ENCODE measurements at regions not wholly inside any gene's neighbourhood (a gene's known extent, or its start where the extent isn't known, plus 50 kb on each side); places are given as distances from the start of the nearest gene placed in this dataset.

DNA sequence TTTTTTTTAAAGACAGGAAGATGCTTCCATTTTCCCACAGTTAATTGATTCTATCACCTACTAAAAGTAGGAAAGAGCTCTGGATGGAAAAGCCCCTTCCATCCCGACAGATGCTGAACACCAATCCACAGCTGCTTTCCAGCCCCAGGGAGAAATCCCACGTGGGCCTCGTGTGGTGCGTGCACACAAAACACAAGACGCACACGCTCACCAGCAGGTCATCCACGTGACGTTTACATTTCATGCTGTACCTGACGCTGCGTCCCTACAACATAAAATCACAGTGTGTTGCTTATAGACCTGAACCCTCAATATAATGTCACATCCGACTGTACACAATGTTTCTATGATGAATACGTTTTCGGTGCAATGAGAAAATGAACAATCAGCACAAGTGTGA lies 50.2 kb upstream of the DACT2 start:
- DNase-seq (ENCODE audit: low spot score): peak; percentile 25

DNA sequence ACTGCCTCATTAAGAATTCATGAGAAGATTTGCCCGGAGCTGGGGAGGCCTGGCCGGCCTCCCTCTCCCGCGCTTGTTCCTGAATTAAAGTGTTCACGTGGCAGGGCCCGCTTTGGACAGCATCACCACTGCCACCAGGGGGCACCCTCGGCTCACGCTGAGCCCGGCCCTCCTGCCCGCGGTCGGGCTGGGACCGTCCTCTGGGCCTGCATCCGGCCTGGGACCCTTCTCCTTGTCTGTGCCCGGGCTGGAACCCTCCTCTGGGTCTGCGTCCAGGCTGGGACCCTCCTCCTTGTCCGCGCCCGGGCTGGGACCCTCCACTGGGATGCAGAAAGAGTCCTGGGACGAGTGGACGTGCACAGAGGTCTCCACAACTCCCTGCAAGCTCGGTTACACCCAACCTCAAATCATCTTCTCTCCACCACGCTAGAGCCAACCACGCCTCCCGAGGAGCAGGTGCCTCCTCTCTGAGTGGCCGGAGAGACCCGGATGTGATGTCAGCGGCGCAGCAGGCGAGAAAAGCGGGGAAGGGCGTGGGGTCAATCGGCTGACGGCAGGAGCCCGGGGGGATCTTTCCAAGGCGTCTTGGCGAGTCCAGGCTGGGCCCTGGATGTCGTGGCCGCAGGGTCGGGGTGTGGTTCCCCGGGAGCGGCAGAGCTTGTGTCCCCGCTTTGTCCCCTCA lies 50.9 kb upstream of the DACT2 start:
- peak; percentile 92 for DNase-seq (ENCODE audit: low spot score)
- intact Hi-C loops (cut with DNase I): loop anchor here in 1 of 2 donors (10.0 kb wide), 1 partner anchor 154 kb away; no protein-coding TSS in a partner anchor

More for the DNA sequence above, 50.2 kb upstream of the DACT2 start:
- intact Hi-C loops (cut with DNase I): loop anchor here in 1 of 2 donors (10.0 kb wide), 1 partner anchor 155 kb away; no protein-coding TSS in a partner anchor

DNA sequence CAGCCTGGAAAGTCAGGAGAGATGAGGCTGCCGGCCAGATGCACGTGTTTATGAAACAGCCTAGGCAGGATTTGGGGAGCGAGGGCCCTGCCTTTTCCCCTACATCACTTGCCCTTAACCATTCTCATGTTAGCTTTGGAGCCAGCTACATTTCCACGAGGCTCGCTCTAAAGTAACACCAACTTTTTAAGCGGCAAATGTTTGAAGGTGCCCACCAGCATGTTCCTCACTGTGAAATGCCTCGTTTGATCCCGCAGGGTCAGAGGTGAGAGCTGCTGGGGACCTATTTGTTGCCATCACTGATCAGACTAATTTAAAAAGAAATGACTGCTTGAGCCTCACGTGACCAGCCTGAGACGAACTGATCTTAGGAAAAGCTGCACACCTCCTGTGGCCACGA lies 51.6 kb upstream of the DACT2 start:
- intact Hi-C loops (cut with DNase I): loop anchor here in 1 of 2 donors (10.0 kb wide), 1 partner anchor 154 kb away; no protein-coding TSS in a partner anchor
- DNase-seq (ENCODE audit: low spot score): peak; percentile 42

DNA sequence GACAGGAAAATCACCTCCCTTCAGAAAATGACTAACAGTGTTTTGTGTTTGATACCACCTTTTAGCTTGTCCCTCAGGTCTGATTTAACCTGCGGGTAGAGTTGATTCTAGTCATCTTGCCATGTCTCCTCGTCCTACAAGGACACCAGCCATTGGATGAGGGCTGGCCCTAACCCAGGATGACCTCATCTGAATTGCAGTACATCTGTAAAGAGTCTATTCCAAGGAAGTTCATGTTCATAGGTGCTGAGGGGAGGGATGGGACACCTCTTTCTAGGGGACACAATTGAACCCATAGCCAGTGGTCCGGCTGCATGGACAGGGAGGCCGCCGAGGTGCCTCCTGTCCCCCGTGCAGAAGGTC lies 52.0 kb upstream of the DACT2 start:
- intact Hi-C loops (cut with DNase I): loop anchor here in 1 of 2 donors (10.0 kb wide), 1 partner anchor 153 kb away; no protein-coding TSS in a partner anchor
- no peak for DNase-seq (ENCODE audit: low spot score)

DNA sequence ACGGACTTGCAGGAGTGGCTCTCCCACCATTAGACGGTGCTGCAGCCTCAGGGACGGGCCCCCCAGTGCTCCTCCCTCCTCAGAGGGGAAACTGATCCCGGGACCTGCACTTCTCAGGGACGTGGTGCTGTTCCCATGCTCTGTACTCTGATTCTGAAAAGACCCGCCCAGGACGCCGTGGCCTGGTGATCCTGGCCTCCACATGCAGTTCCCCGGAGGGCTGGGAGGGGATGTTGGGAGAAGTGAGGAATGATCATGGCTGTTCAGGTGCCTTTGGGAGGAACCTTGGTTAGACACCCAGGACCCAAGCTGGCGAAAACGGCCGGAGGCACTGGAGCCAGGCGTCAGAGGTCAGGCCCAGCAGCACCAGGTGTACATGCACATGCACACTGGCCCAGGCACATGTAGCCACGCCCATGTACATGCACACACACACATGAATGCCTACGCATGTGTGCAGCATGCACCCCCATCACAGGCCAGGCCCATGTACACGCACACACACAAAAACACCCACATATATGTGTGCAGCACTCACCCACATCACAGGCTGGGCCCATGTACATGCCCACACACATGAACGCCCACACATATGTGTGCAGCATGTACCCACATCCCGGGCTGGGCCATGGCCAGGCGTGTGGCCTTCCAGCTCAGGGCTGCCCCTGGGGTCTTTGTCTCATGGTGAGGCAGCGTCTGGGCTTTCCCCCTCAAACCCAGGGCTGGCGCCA lies 52.6 kb upstream of the DACT2 start:
- DNase-seq (ENCODE audit: low spot score): peak; percentile 73
- intact Hi-C loops (cut with DNase I): loop anchor here in 1 of 2 donors (10.0 kb wide), 1 partner anchor 153 kb away; no protein-coding TSS in a partner anchor

DNA sequence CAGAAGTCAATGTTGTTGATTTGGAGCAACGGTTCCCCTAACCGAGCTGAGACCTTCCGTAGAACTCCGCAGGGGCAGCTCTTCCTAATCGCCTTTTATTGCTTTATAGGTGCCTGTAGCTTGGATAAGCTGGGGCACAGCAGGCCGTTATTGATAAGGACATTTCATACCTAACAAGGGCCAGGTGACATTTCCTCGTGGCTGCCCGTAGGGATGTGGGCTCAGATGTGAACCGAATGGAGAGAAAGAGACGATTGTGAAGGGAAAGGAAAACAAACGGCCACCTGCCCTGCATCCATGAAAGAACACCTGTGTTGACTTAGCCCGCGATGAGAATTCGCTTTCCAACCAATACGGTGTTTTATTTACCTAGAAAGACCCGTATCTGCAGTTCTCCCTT lies 53.3 kb upstream of the DACT2 start:
- peak; percentile 36 for DNase-seq (ENCODE audit: low spot score)
- intact Hi-C loops (cut with DNase I): loop anchor here in 1 of 2 donors (10.0 kb wide), 1 partner anchor 152 kb away; no protein-coding TSS in a partner anchor

DNA sequence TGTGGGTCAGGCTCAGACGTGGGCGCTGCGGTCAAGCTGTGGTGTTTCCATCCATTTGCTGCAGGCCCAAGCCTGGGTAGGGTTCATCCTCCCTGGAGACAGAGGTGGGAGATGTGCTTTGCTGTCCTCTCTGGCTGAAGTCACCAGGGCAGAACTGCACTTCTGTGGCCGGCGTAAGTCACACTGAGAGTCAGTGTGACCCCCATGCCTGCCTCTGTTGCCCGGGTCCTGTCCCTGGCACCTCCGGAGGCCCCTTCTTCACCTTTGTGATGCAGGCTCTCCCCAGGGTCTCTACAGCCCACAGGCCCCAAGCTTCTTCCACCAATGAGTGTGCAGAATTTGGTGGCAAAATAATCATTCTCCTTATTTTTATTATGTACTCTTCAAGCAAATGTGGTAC lies 53.8 kb upstream of the DACT2 start:
- peak; percentile 42 for DNase-seq (ENCODE audit: low spot score)
- intact Hi-C loops (cut with DNase I): loop anchor here in 1 of 2 donors (10.0 kb wide), 1 partner anchor 151 kb away; no protein-coding TSS in a partner anchor

DNA sequence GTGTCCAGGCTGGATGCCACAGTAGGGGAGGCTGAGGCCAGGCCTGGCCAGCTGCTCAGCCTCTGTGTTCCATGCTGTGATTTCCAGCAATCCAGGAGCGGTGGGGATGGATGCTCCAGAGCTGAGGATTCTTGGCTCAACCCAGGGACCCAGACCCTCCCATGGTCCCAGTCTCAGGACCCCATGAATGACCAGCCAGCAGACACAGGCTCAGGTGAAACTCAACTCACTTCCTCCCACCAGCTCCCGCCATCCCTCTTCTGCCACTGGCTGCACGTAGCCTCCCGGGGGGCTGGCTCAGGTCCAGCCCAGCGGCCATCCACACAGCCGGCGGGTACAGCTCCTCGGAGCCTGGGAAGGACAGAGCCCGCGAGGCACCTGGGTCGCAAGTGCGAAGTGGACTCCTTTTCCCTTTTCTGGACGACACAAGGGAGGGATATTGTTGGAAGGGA lies 54.5 kb upstream of the DACT2 start:
- intact Hi-C loops (cut with DNase I): loop anchor here (2.0 to 10.0 kb wide), 3 partner anchors 151 to 513 kb away; no protein-coding TSS in a partner anchor
- peak; percentile 68 for DNase-seq (ENCODE audit: low spot score)

DNA sequence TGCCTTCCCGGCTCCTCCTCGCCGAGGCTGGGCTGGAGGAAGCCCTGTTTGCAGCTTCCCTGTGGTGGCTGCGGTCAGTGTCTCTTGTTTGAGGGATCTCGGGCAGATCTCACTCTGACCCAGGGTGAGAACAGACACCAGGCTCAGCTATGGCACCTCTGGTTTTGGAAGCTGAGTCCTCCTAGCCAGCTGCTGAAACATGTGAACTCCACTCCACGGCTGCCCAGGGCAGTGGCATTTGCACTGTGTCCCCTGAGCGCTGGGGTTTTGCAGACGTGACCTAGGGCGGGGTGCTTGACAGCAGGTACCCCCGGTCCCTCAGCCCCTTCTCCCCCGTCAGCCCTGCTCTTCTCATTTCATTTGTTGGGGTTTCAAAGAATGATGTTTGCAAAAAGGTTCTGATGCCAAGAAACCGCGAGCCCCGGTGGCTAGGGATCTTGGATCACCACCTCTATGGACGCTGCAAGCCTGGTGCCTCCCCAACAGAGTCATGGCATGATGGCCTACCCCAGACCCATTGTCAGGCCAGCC lies 55.0 kb upstream of the DACT2 start:
- peak; percentile 72 for DNase-seq (ENCODE audit: low spot score)
- intact Hi-C loops (cut with DNase I): loop anchor here (2.0 to 10.0 kb wide), 3 partner anchors 150 to 512 kb away; no protein-coding TSS in a partner anchor

DNA sequence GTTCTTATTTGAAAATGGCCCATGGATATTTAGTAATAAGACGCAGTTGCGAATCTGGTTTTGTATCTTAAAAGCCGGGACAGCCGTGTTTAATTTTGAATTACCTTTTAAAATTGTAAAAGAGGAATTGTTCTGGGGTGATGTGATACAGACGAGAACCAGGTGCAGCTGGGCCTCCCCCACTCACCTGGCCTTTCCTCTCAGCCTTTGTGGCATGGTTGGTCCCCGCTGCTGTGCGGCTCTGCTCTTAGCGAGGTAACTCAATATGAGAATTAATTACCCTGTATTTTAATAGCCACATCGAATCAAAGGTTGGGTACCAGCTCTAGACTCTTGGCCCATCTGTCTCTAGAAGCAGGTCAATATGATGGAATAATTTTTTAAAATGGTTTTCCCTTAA lies 56.5 kb upstream of the DACT2 start:
- DNase-seq (ENCODE audit: low spot score): peak; percentile 41
- intact Hi-C loops (cut with DNase I): loop anchor here in 1 of 2 donors (10.0 kb wide), 1 partner anchor 149 kb away; no protein-coding TSS in a partner anchor

DNA sequence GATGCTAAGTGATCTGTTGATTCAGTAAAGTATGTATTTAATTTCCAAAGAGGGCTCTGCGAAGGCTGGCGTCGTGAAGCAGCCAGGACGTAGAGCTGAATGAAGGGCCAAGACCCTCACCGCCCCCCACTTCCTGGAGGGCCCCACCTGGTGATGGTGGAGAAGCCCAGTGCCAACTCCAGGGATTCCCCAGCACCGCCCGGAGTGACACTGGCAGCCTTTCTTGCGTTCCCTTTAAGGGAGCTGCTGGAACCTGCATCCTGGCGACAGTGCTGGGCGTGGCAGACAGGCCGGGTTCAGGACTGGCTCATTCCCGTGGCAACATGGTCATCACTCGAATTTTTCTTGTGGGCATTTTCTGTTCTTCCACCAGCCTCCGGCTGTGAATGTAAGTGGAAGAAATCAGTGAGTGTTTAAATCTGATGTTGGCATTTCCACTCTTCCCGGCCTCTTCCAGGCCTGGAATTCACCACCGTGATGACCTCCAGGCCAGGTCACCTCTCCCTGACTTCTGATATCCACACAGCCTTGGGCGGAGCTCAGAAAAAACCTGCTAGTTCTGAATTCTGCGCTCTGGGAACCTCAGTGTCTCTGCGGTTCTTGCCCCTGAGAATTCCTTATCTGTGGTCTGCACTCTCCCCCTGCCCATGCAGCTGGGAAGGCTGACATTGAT lies 57.4 kb upstream of the DACT2 start:
- intact Hi-C loops (cut with DNase I): loop anchor here in 1 of 2 donors (10.0 kb wide), 1 partner anchor 148 kb away; no protein-coding TSS in a partner anchor
- DNase-seq (ENCODE audit: low spot score): peak; percentile 79

DNA sequence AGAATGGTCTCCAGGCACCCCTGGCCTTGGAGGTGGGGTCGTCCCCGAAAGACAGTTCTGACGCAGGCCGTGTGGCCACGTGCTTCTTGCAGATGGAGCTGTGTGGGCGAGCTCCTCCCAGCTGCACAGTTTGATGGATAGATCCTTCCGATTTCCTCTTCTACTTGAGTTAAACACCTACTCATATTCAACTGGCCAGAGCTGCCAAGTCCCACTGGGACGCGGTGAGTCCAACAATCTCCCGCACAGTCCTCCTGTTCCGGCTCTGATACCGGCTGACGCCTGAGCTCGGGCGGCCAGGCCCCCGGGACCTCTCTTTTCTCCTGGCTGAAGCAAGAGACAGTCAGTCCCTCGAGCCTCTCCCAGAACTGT lies 57.9 kb upstream of the DACT2 start:
- DNase-seq (ENCODE audit: low spot score): peak; percentile 84
- intact Hi-C loops (cut with DNase I): loop anchor here in 1 of 2 donors (10.0 kb wide), 1 partner anchor 147 kb away; no protein-coding TSS in a partner anchor

DNA sequence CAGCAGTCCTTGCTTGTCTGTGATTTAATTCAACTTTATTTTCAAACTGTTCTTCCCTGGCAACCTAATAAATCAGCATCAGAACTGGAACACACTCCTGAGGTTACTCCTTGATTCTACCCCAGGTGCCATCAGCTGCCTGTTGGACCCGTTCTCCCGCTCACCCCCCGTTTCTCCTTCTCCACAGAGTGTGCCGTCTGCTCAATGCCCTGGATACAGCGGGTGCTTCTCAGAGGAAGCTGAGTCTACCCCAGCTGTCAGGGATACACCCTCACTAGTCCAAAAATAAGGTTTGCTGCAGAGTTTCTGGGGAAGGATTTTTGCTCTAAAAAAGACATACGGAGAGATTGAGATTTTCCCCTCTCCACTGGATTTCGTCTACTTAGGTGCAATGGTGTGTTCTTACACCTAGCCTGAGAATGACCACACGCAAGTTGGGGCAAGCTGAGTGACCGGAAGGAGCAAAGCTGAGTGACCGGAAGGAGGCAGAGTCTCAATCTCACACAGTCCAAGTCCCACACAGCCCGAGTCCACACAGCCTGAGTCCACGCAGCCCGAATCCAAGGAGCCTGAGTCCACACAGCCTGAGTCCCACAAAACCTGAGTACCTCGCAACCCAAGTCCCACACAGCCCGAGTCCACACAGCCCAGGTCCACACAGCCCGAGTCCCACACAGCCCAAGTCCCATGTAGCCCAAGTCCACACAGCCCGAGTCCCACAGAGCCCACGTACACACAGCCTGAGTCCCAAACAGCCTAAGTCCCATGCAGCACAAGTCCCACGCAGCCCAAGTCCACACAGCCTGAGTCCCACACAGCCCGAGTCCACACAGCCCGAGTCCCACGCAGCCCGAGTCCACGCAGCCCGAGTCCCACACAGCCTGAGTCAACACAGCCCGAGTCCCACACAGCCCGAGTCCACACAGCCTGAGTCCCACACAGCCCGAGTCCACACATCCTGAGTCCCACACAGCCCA lies 58.6 kb upstream of the DACT2 start:
- intact Hi-C loops (cut with DNase I): loop anchor here in 1 of 2 donors (10.0 kb wide), 1 partner anchor 147 kb away; no protein-coding TSS in a partner anchor
- DNase-seq (ENCODE audit: low spot score): peak; percentile 23

DNA sequence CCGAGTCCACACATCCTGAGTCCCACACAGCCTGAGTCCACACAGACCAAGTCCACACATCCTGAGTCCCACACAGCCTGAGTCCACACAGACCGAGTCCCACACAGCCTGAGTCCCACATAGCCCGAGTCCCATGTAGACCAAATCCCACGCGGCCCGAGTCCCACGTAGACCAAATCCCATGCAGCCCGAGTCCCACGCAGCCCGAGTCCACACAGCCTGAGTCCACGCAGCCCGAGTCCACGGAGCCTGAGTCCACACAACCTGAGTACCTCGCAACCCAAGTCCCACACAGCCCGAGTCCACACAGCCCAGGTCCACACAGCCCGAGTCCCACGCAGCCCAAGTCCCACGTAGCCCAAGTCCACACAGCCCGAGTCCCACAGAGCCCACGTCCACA lies 60.0 kb upstream of the DACT2 start:
- peak; percentile 69 for DNase-seq (ENCODE audit: low spot score)
- intact Hi-C loops (cut with DNase I): loop anchor here in 1 of 2 donors (10.0 kb wide), 1 partner anchor 145 kb away; no protein-coding TSS in a partner anchor

DNA sequence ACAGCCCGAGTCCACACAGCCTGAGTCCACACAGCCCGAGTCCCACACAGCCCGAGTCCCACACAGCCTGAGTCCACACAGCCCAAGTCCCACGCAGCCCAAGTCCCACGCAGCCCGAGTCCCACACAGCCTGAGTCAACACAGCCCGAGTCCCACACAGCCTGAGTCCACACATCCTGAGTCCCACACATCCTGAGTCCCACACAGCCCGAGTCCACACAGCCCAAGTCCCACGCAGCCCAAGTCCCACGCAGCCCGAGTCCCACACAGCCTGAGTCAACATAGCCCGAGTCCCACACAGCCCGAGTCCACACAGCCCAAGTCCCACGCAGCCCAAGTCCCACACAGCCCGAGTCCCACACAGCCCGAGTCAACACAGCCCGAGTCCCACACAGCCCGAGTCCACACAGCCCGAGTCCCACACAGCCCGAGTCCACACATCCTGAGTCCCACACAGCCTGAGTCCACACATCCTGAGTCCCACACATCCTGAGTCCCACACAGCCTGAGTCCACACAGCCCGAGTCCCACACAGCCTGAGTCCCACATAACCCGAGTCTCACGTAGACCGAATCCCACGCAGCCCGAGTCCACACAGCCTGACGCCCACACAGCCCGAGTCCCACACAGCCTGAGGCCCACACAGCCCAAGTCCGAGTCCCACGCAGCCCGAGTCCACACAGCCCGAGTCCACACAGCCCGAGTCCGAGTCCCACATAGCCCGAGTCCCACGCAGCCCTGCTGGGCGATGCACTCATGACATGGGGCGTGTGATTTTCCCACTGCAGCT lies 60.6 kb upstream of the SMOC2 start:
- DNase-seq (ENCODE audit: low spot score): peak; percentile 69
- intact Hi-C loops (cut with DNase I): loop anchor here in 1 of 2 donors (10.0 kb wide), 1 partner anchor 54 kb away; no protein-coding TSS in a partner anchor

DNA sequence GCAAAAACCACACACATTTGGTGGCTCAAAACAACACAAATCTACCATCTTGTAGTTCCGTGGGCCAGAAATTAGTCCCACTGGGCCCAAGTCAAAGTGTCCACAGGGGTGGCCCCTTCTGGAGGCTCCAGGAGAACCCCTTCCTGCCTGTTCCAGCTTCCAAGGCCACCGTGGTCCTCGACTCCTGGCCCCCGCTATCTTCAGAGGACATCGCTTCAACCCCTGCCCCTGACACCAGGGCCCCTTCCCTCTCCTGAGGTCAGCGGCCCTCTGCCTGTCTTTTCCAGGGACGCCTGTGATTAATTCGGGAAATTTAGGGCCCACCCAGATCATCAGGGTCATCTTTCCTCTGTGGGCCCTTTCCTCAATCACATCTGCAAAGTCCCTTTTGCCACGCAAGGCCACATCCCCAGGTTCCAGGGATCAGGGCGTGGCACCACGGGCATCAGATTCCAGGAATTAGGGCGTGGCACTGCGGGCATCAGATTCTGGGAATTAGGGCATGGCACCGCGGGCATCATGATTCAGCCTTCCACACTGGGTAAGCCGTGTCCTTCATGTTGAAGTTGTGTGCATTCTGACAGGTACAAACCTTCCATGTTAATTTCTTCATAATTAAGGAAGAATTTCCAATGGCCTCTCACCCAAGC lies 59.9 kb upstream of the SMOC2 start:
- intact Hi-C loops (cut with DNase I): loop anchor here in 1 of 2 donors (10.0 kb wide), 1 partner anchor 54 kb away; no protein-coding TSS in a partner anchor
- peak; percentile 66 for DNase-seq (ENCODE audit: low spot score)
